ENCODE measurements at regions not wholly inside any gene's neighbourhood (a gene's known extent, or its start where the extent isn't known, plus 50 kb on each side); places are given as distances from the start of the nearest gene placed in this dataset.

DNA sequence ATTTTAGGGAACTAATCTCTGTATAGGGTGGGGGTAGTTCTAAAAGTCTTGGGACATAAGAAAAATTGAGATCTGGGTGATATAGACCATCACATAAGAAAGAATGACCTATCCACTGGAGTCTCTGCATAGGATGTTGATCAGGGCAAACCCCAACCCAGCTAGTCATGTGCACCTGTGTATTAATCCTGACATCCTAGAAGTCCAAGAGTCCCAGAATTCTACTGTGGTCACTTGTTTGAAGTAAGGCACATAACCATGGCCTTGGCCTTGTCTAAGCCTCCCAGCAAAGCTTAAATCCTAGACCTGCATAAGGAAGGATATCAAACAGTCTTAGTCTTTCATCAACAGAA, 334.1 kb upstream of the DCN start:
- no peak for DNase-seq

DNA sequence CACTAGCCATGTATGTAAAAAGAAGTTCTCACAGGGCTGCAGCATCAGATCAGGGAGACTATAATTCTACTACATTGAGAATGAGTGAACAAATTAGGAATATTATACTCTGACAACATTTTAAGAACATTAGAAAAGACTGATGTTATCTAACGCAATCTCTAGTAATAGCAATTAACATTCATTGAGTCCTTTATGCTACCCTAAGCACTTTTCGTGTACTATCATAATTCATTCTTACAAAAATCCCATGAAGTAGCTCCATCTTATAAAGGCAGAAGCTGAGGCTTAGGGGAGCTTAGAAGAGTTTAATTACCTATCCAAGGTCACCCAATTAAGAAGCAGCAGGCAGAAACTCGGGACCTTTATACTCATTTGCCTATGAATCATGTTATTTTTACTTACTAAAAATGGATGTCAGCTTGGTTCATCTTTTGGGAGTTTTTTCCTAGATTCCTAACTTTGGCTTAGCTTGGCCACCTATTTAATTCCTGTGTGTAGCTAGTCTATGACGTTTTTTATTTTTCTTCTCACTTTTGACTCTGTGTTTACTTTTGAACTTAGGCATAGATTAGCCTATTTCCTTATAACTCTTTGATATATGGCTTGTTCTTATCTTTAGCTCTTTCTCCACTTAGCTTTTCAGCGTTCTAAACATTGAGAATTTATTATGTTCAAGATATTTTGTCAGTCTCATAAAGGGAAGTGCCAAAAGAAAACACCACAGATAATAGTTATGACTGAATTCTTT, 333.5 kb upstream of the DCN start:
- no peak for ATAC-seq (ENCODE audit: low FRiP score in 2 of 2)
- DNase-seq = no peak
- Histone ChIP-seq H3K36me3 (no peaks in the 10 kb centered on the region), H3K4me3 (no peak overlapping the region), H3K9me3 (no peaks in the 10 kb centered on the region), H3K4me1 (no peaks in the 10 kb centered on the region), H3K27ac (no peak overlapping the region), H3K27me3 (no peaks in the 10 kb centered on the region)
- TF ChIP-seq, protein P1, sequence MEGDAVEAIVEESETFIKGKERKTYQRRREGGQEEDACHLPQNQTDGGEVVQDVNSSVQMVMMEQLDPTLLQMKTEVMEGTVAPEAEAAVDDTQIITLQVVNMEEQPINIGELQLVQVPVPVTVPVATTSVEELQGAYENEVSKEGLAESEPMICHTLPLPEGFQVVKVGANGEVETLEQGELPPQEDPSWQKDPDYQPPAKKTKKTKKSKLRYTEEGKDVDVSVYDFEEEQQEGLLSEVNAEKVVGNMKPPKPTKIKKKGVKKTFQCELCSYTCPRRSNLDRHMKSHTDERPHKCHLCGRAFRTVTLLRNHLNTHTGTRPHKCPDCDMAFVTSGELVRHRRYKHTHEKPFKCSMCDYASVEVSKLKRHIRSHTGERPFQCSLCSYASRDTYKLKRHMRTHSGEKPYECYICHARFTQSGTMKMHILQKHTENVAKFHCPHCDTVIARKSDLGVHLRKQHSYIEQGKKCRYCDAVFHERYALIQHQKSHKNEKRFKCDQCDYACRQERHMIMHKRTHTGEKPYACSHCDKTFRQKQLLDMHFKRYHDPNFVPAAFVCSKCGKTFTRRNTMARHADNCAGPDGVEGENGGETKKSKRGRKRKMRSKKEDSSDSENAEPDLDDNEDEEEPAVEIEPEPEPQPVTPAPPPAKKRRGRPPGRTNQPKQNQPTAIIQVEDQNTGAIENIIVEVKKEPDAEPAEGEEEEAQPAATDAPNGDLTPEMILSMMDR (IDR thresholded peaks at IDR 0.05) = no peak
- TF ChIP-seq POLR2AphosphoS5 (IDR thresholded peaks at IDR 0.05) (no peak), EP300 (IDR thresholded peaks at IDR 0.05) (no peak), POLR2A (IDR thresholded peaks at IDR 0.05) (no peak)
- 48 to 49% methylated on average over 5 of the region's 5 CpGs for WGBS, 2 donors

More for the DNA sequence above, 334.1 kb upstream of the DCN start:
- Histone ChIP-seq H3K4me3 (no peak overlapping the region), H3K4me1 (no peaks in the 10 kb centered on the region), H3K27me3 (no peaks in the 10 kb centered on the region), H3K27ac (no peak overlapping the region), H3K9me3 (no peaks in the 10 kb centered on the region), H3K36me3 (no peaks in the 10 kb centered on the region)
- no peak for ATAC-seq (ENCODE audit: low FRiP score in 2 of 2)
- TF ChIP-seq, protein P1 (IDR thresholded peaks at IDR 0.05) = no peak
- no peak for TF ChIP-seq EP300 (IDR thresholded peaks at IDR 0.05)
- no peak for TF ChIP-seq POLR2A (IDR thresholded peaks at IDR 0.05)
- no peak for TF ChIP-seq POLR2AphosphoS5 (IDR thresholded peaks at IDR 0.05)

DNA sequence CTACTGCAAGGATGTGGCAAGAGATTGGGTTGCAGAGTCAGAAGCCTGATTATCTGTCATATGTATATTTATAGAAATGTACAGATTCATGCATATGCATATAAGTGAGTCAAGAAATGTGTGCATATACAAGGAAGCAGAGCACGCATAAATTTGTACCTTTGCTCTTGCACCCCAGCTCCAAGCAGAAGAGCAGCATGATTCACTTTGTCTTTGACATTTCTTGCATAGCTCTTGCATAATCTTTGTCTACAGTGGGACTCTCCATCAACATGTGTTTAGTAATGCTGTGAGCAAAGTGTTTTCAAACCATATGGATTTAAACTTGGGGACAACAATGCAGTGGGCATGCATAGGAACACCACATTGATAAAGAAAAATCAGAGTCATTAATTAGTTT, 330.7 kb upstream of the DCN start:
- Histone ChIP-seq H3K27me3 (no peaks in the 10 kb centered on the region), H3K4me3 (no peak overlapping the region), H3K9me3 (no peaks in the 10 kb centered on the region), H3K4me1 (no peaks in the 10 kb centered on the region), H3K27ac (no peak overlapping the region), H3K36me3 (no peaks in the 10 kb centered on the region)
- WGBS, 2 donors = 94 to 97% methylated on average over 1 of the region's 1 CpG
- TF ChIP-seq EP300 (IDR thresholded peaks at IDR 0.05) = no peak
- TF ChIP-seq, protein P1 (IDR thresholded peaks at IDR 0.05) = no peak
- no peak for TF ChIP-seq POLR2A (IDR thresholded peaks at IDR 0.05)
- TF ChIP-seq POLR2AphosphoS5 (IDR thresholded peaks at IDR 0.05) = no peak
- ATAC-seq (ENCODE audit: low FRiP score in 2 of 2) (no peak), DNase-seq (no peak)

DNA sequence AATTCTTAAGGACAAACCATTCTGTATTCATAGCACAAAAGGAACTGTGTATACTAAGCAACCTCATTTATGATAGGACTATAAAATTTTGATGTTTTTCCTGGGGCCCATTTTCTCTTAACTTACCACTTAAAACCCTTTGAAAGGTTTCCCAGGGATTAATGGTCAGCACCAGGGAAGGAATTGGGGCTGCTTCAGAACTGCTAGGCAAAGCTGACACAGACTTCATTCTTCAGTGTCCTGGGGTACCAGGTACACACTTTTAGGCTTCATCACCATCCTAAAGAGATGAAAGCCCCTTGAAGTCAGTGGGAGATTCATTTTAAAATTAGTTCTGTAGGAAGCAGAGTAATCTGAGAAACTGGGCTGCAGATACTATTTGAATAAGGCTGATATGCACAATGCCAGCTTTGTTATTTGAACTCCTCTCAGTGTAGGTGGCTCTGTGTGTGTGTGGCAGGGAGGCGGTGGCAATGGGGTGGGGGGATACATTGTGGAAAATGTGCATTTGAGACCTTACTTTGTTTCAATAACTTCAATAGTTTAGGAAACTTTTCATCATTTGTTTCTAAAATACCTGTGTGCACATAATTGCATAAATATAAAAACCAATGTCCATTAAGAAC, 329.3 kb upstream of the DCN start:
- WGBS, 2 donors = 91 to 94% methylated on average over 1 of the region's 1 CpG
- Histone ChIP-seq H3K27ac (no peak overlapping the region), H3K27me3 (no peaks in the 10 kb centered on the region), H3K4me1 (no peaks in the 10 kb centered on the region), H3K9me3 (no peaks in the 10 kb centered on the region), H3K4me3 (no peak overlapping the region), H3K36me3 (no peaks in the 10 kb centered on the region)
- DNase-seq (no peak), ATAC-seq (ENCODE audit: low FRiP score in 2 of 2) (no peak)
- TF ChIP-seq POLR2A (IDR thresholded peaks at IDR 0.05) (no peak), POLR2AphosphoS5 (IDR thresholded peaks at IDR 0.05) (no peak), EP300 (IDR thresholded peaks at IDR 0.05) (no peak)
- TF ChIP-seq, protein P1 (IDR thresholded peaks at IDR 0.05) = no peak

DNA sequence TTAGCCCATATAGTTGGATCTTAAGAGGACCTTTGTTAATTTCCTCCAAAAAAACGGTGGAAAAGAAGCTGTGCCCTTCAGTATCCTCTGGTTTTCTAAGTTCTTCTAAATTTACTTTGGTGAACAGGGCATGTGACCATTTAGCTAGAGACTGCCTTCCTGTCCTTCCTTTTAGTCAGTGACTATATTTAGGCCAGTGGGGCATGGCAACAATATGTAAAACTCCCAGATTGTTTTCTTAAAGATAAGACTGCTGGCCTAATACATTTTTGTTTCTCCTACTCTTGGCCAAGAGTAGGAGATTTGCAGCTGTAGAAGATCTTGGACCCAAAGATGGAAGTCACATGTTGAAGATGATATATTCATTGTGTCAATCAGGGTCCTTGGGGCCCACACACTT, 325.1 kb upstream of the DCN start:
- Histone ChIP-seq H3K27ac (no peak overlapping the region), H3K27me3 (no peaks in the 10 kb centered on the region), H3K9me3 (no peaks in the 10 kb centered on the region), H3K4me3 (no peak overlapping the region), H3K4me1 (no peaks in the 10 kb centered on the region), H3K36me3 (no peaks in the 10 kb centered on the region)
- TF ChIP-seq POLR2A (IDR thresholded peaks at IDR 0.05) = no peak
- no peak for TF ChIP-seq POLR2AphosphoS5 (IDR thresholded peaks at IDR 0.05)
- TF ChIP-seq, protein P1 (IDR thresholded peaks at IDR 0.05) = no peak
- TF ChIP-seq EP300 (IDR thresholded peaks at IDR 0.05) = no peak
- no peak for DNase-seq
- no peak for ATAC-seq (ENCODE audit: low FRiP score in 2 of 2)
- WGBS, 2 donors = 29 to 43% methylated on average over 1 of the region's 1 CpG
